Suppressor macrophage (primary cell): ENCODE measurements at regions not wholly inside any gene's neighbourhood (a gene's known extent, or its start where the extent isn't known, plus 50 kb on each side); places are given as distances from the start of the nearest gene placed in this dataset.

Experiments used
- DNase-seq, 4 experiments: peaks; one replicate each; pipeline ENCODE4 v3.0.0-alpha.2; 2020 to 2022

GRCh38 chr13:34044041-34044440 is 226.1 kb downstream of the RFC3 start:
- DNase-seq, result no peak

- no peak for DNase-seq
Measured at GRCh38 chr13:34044660-34045080, 226.7 kb downstream of the RFC3 start.

- no peak for DNase-seq
Measured at GRCh38 chr13:34046457-34046856, 228.5 kb downstream of the RFC3 start.

- DNase-seq, result no peak
Measured at GRCh38 chr13:34048652-34049051, 230.7 kb downstream of the RFC3 start.

- no peak for DNase-seq
Measured at GRCh38 chr13:34056733-34057258, 238.8 kb downstream of the RFC3 start.

- DNase-seq, result no peak
Measured at GRCh38 chr13:34064456-34065205, 246.7 kb downstream of the RFC3 start.

- no peak for DNase-seq
Measured at GRCh38 chr13:34065928-34066327, 248.0 kb downstream of the RFC3 start.

- no peak for DNase-seq
Measured at GRCh38 chr13:34066344-34066743, 248.4 kb downstream of the RFC3 start.

GRCh38 chr13:34070006-34070405 is 252.1 kb downstream of the RFC3 start:
- DNase-seq, result no peak

- DNase-seq, result no peak
Measured at GRCh38 chr13:34070544-34071303, 252.8 kb downstream of the RFC3 start.

GRCh38 chr13:34076319-34076718 is 258.4 kb downstream of the RFC3 start:
- DNase-seq, result no peak

GRCh38 chr13:34076943-34077703 is 259.2 kb downstream of the RFC3 start:
- DNase-seq, result no peak

GRCh38 chr13:34078334-34078999 is 260.5 kb downstream of the RFC3 start:
- DNase-seq, result no peak

- no peak for DNase-seq
Measured at GRCh38 chr13:34085204-34085603, 267.3 kb downstream of the RFC3 start.

- DNase-seq, result no peak
Measured at GRCh38 chr13:34086281-34086680, 268.3 kb downstream of the RFC3 start.

- DNase-seq, result no peak
Measured at GRCh38 chr13:34087791-34088190, 269.8 kb downstream of the RFC3 start.

GRCh38 chr13:34103854-34104253 is 285.9 kb downstream of the RFC3 start:
- no peak for DNase-seq

GRCh38 chr13:34104853-34105252 is 286.9 kb downstream of the RFC3 start:
- no peak for DNase-seq

- no peak for DNase-seq
Measured at GRCh38 chr13:34107806-34108205, 289.9 kb downstream of the RFC3 start.

- no peak for DNase-seq
Measured at GRCh38 chr13:34108410-34108809, 290.5 kb downstream of the RFC3 start.

GRCh38 chr13:34114581-34114980 is 296.6 kb downstream of the RFC3 start:
- peak in 1 of 4 experiments; percentile 1 for DNase-seq

GRCh38 chr13:34116651-34117050 is 298.7 kb downstream of the RFC3 start:
- no peak for DNase-seq
